Activated CD4-positive, alpha-beta T cell treated with anti-CD3 and anti-CD28 coated beads, Interleukin-2, amount 10 ng/mL, durations not matched to agents 7 days and 5 days (primary cell): ENCODE measurements at regions not wholly inside any gene's neighbourhood (a gene's known extent, or its start where the extent isn't known, plus 50 kb on each side); places are given as distances from the start of the nearest gene placed in this dataset.
"Not testable (repeated sequence)": the region's sequence is repeated elsewhere in the genome, so short reads cannot be mapped to it uniquely, and the experiment has no call there.

Source experiments
- CTCF ChIA-PET: fragments of 350-600 bp; sonication (Branson Sonifier 250); formaldehyde crosslinking; loops from one replicate; lab custom pipeline; 2021; ENCODE audit warnings: antibody characterized with exemption; lab: Charles Lee
- POLR2A ChIA-PET: fragments of 350-600 bp; sonication (Branson Sonifier 250); formaldehyde crosslinking; loops from one replicate; lab custom pipeline; 2021; ENCODE audit warnings: antibody characterized with exemption; lab: Charles Lee
- DNase-seq: peaks from one replicate; pipeline ENCODE4 v3.0.0-alpha.2; 2020
- H3K27ac Mint-ChIP-seq: one replicate; pipeline ENCODE4 v1.8.0; 2021; ENCODE audit warnings: mild to moderate bottlenecking, moderate library complexity, mixed read lengths
- H3K27me3 Mint-ChIP-seq: one replicate; pipeline ENCODE4 v1.8.0; 2021; ENCODE audit warnings: mixed read lengths
- H3K36me3 Mint-ChIP-seq: one replicate; pipeline ENCODE4 v1.8.0; 2021; ENCODE audit warnings: low read depth, mixed read lengths
- H3K4me1 Mint-ChIP-seq: one replicate; pipeline ENCODE4 v1.8.0; 2021; ENCODE audit warnings: mixed read lengths
- H3K4me3 Mint-ChIP-seq: one replicate; pipeline ENCODE4 v1.8.0; 2021; ENCODE audit warnings: mild to moderate bottlenecking, moderate library complexity, mixed read lengths
- H3K9me3 Mint-ChIP-seq: one replicate; pipeline ENCODE4 v1.8.0; 2021; ENCODE audit warnings: mixed read lengths

GRCh38 chr7:109529712-109530111 lies 960.0 kb downstream of the DNAJB9 start:
- DNase-seq, result no peak
- Mint-ChIP-seq H3K9me3 (no peaks in the 10 kb centered on the region), H3K4me1 (no peaks in the 10 kb centered on the region), H3K27me3 (no peaks in the 10 kb centered on the region), H3K27ac (no peak overlapping the region), H3K36me3 (no peaks in the 10 kb centered on the region), H3K4me3 (no peak overlapping the region)
- ChIA-PET POLR2A (no interaction called here), CTCF (no interaction called here)

- no peaks in the 10 kb centered on the region for H3K4me1 Mint-ChIP-seq
- H3K4me3 Mint-ChIP-seq, result no peak overlapping the region
- POLR2A ChIA-PET, result no interaction called here
- DNase-seq, result no peak
- no peaks in the 10 kb centered on the region for H3K27me3 Mint-ChIP-seq
- H3K36me3 Mint-ChIP-seq, result no peaks in the 10 kb centered on the region
- no peaks in the 10 kb centered on the region for H3K9me3 Mint-ChIP-seq
- CTCF ChIA-PET, result no interaction called here
- H3K27ac Mint-ChIP-seq, result no peak overlapping the region
Observed at GRCh38 chr7:109532262-109532992, 962.8 kb downstream of the DNAJB9 start.

- DNase-seq, result no peak
- H3K9me3 Mint-ChIP-seq, result no peaks in the 10 kb centered on the region
- ChIA-PET CTCF (no interaction called here), POLR2A (no interaction called here)
- H3K36me3 Mint-ChIP-seq, result no peaks in the 10 kb centered on the region
- H3K27me3 Mint-ChIP-seq, result no peaks in the 10 kb centered on the region
- no peaks in the 10 kb centered on the region for H3K4me1 Mint-ChIP-seq
- H3K27ac Mint-ChIP-seq, result no peak overlapping the region
- H3K4me3 Mint-ChIP-seq, result no peak overlapping the region
Observed at GRCh38 chr7:109545686-109546085, 976.0 kb downstream of the DNAJB9 start.

- Mint-ChIP-seq H3K36me3 (no peaks in the 10 kb centered on the region), H3K27ac (no peak overlapping the region), H3K4me1 (no peaks in the 10 kb centered on the region), H3K9me3 (peaks cover 6% of the 10 kb centered on the region), H3K4me3 (no peak overlapping the region), H3K27me3 (no peaks in the 10 kb centered on the region)
- POLR2A ChIA-PET, result no interaction called here
- DNase-seq, result no peak
- CTCF ChIA-PET, result no interaction called here
Observed at GRCh38 chr7:109549471-109550193, 980.0 kb downstream of the DNAJB9 start.

GRCh38 chr7:109552017-109552416 lies 982.3 kb downstream of the DNAJB9 start:
- POLR2A ChIA-PET, result no interaction called here
- H3K4me3 Mint-ChIP-seq, result no peak overlapping the region
- CTCF ChIA-PET, result interaction anchor here (1.0 kb wide), 1 partner anchor 10 kb away, joined by 3 read pairs; no protein-coding TSS in a partner anchor
- peaks cover 11% of the 10 kb centered on the region for H3K9me3 Mint-ChIP-seq
- no peaks in the 10 kb centered on the region for H3K27me3 Mint-ChIP-seq
- no peaks in the 10 kb centered on the region for H3K36me3 Mint-ChIP-seq
- DNase-seq, result no peak
- H3K27ac Mint-ChIP-seq, result no peak overlapping the region
- no peaks in the 10 kb centered on the region for H3K4me1 Mint-ChIP-seq

GRCh38 chr7:109577265-109577664 lies 1007.6 kb downstream of the DNAJB9 start:
- ChIA-PET CTCF (no interaction called here), POLR2A (no interaction called here)
- no peak overlapping the region for H3K27ac Mint-ChIP-seq
- no peaks in the 10 kb centered on the region for H3K4me1 Mint-ChIP-seq
- no peaks in the 10 kb centered on the region for H3K27me3 Mint-ChIP-seq
- H3K36me3 Mint-ChIP-seq, result no peaks in the 10 kb centered on the region
- H3K4me3 Mint-ChIP-seq, result no peak overlapping the region
- H3K9me3 Mint-ChIP-seq, result no peaks in the 10 kb centered on the region
- DNase-seq, result no peak

GRCh38 chr7:109579901-109580300 lies 1010.2 kb downstream of the DNAJB9 start:
- H3K4me1 Mint-ChIP-seq, result no peaks in the 10 kb centered on the region
- peaks cover 3% of the 10 kb centered on the region for H3K9me3 Mint-ChIP-seq
- no peak overlapping the region for H3K27ac Mint-ChIP-seq
- DNase-seq, result no peak
- no peaks in the 10 kb centered on the region for H3K27me3 Mint-ChIP-seq
- no peak overlapping the region for H3K4me3 Mint-ChIP-seq
- no peaks in the 10 kb centered on the region for H3K36me3 Mint-ChIP-seq
- CTCF ChIA-PET, result no interaction called here
- POLR2A ChIA-PET, result no interaction called here

- ChIA-PET POLR2A (no interaction called here), CTCF (no interaction called here)
- no peak for DNase-seq
- H3K4me3 Mint-ChIP-seq, result no peak overlapping the region
- no peaks in the 10 kb centered on the region for H3K27me3 Mint-ChIP-seq
- no peaks in the 10 kb centered on the region for H3K36me3 Mint-ChIP-seq
- H3K9me3 Mint-ChIP-seq, result peaks cover 3% of the 10 kb centered on the region
- no peak overlapping the region for H3K27ac Mint-ChIP-seq
- H3K4me1 Mint-ChIP-seq, result no peaks in the 10 kb centered on the region
Observed at GRCh38 chr7:109582211-109582610, 1012.5 kb downstream of the DNAJB9 start.

GRCh38 chr7:109596948-109597347 lies 1027.3 kb downstream of the DNAJB9 start:
- H3K4me1 Mint-ChIP-seq, DNase-seq, H3K27me3 Mint-ChIP-seq, H3K36me3 Mint-ChIP-seq, H3K27ac Mint-ChIP-seq, H3K4me3 Mint-ChIP-seq, CTCF ChIA-PET, POLR2A ChIA-PET, H3K9me3 Mint-ChIP-seq: not testable (repeated sequence)

GRCh38 chr7:109611656-109612055 lies 1042.0 kb downstream of the DNAJB9 start:
- Mint-ChIP-seq H3K4me1 (no peaks in the 10 kb centered on the region), H3K36me3 (no peaks in the 10 kb centered on the region), H3K27me3 (no peaks in the 10 kb centered on the region), H3K4me3 (no peak overlapping the region), H3K9me3 (peaks cover 2% of the 10 kb centered on the region), H3K27ac (no peak overlapping the region)
- POLR2A ChIA-PET, result no interaction called here
- DNase-seq, result no peak
- CTCF ChIA-PET, result no interaction called here

- ChIA-PET POLR2A (no interaction called here), CTCF (no interaction called here)
- Mint-ChIP-seq H3K36me3 (no peaks in the 10 kb centered on the region), H3K27ac (no peak overlapping the region), H3K4me3 (no peak overlapping the region), H3K9me3 (peaks cover 2% of the 10 kb centered on the region), H3K4me1 (no peaks in the 10 kb centered on the region), H3K27me3 (no peaks in the 10 kb centered on the region)
- DNase-seq, result no peak
Observed at GRCh38 chr7:109616551-109617069, 1046.9 kb downstream of the DNAJB9 start.

GRCh38 chr7:109622320-109622719 lies 1052.6 kb downstream of the DNAJB9 start:
- H3K9me3 Mint-ChIP-seq, result peaks cover 1% of the 10 kb centered on the region
- no peak overlapping the region for H3K4me3 Mint-ChIP-seq

GRCh38 chr7:109632890-109633289 lies 1063.2 kb downstream of the DNAJB9 start:
- H3K27ac Mint-ChIP-seq, CTCF ChIA-PET, H3K4me1 Mint-ChIP-seq, H3K4me3 Mint-ChIP-seq, DNase-seq, H3K36me3 Mint-ChIP-seq, H3K27me3 Mint-ChIP-seq, H3K9me3 Mint-ChIP-seq, POLR2A ChIA-PET: not testable (repeated sequence)

More at GRCh38 chr7:109622320-109622719, 1052.6 kb downstream of the DNAJB9 start:
- H3K27me3 Mint-ChIP-seq, result no peaks in the 10 kb centered on the region
- H3K4me1 Mint-ChIP-seq, result no peaks in the 10 kb centered on the region
- CTCF ChIA-PET, result no interaction called here
- no peak overlapping the region for H3K27ac Mint-ChIP-seq
- no peak for DNase-seq
- POLR2A ChIA-PET, result no interaction called here
- H3K36me3 Mint-ChIP-seq, result no peaks in the 10 kb centered on the region
